RPMI7951 (cell line): ENCODE measurements at regions not wholly inside any gene's neighbourhood (a gene's known extent, or its start where the extent isn't known, plus 50 kb on each side); places are given as distances from the start of the nearest gene placed in this dataset.

Experiments
- DNase-seq: peaks from one replicate; pipeline ENCODE4 v3.0.0-alpha.2; 2012; ENCODE audit warnings: low read depth

DNA sequence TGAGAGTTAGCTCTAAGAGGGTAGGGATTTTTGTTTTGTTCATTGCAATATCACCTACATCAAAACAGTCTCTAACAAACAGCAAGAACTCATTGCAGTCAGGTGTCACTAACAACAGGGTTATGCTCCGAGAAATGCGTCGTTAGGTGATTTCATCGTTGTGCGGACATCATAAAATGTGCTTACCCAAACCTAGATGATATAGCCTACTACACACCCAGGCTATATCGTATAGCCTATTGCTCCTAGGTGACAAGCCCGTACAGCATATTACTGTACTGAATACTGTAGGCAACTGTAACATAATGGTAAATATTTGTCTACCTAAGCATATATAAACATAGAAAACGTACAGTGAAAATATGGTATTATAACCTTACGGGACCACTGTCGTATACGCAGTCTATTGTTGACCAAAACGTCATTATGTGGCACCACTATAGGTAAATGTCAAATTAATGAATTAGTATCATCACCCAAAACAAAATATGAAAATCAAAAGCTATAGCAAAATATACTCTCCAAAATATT lies 49.9 kb upstream of the TAB2 start:
- no peak for DNase-seq
